Activated T-helper 2 cell treated with anti-CD3 and anti-CD28 coated beads, Interferon-gamma antibody, Interleukin-2, Interleukin-4, amounts not matched to agents 10 μg/mL and 5 μg/mL and 100 μg/mL, durations not matched to agents 14 hours and 24 hours and 36 hours (primary cell): ENCODE measurements at regions not wholly inside any gene's neighbourhood (a gene's known extent, or its start where the extent isn't known, plus 50 kb on each side); places are given as distances from the start of the nearest gene placed in this dataset.

Experiments used
- DNase-seq: peaks from one replicate; pipeline ENCODE4 v3.0.0; 2021; ENCODE audit warnings: low spot score
- H3K27ac Mint-ChIP-seq: one replicate; pipeline ENCODE4 v1.8.0; 2021; ENCODE audit warnings: mixed read lengths
- H3K27me3 Mint-ChIP-seq: one replicate; pipeline ENCODE4 v1.8.0; 2021; ENCODE audit warnings: low read depth, mixed read lengths
- H3K36me3 Mint-ChIP-seq: one replicate; pipeline ENCODE4 v1.8.0; 2021; ENCODE audit warnings: low read depth, mixed read lengths
- H3K4me1 Mint-ChIP-seq: one replicate; pipeline ENCODE4 v1.8.0; 2021; ENCODE audit warnings: low read depth, mixed read lengths
- H3K4me3 Mint-ChIP-seq: one replicate; pipeline ENCODE4 v1.8.0; 2021; ENCODE audit warnings: low read depth, mild to moderate bottlenecking, moderate library complexity, mixed read lengths
- H3K9me3 Mint-ChIP-seq: one replicate; pipeline ENCODE4 v1.8.0; 2021; ENCODE audit warnings: mixed read lengths
- intact Hi-C: fragments of 100-400 bp; cut with micrococcal nuclease; formaldehyde crosslinking; loops from one replicate; pipeline ENCODE4 v1.15.1; 2023

DNA sequence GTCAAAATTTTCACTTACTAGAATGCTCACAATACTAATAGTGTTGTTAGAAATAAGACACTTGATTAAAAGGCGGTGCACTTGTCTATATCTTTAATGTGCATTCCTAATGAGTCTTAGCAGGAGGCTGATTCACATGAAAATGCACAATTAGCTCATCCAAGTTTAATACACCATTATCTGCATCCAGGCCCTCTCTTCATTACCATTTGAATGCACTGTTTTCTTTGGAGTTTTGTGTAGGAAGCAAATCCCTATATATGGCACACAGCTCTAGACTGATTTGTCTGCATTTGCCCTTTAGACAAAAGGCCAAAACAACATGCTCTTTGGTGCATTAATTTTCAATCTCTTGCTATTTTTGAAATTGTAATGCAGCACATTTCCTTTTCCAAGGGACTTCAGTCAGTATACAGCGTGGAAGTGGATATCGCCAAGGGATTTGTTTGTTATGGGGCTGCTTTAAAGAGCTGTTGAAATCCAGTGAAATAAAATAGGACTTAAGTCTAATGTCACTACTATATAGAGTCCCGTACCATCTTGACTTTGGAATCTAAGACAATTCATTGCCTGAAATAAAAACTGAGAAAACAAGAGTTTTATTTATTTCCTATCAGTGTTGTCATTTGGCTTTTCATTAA is 257.6 kb upstream of the CPHXL start:
- H3K27me3 Mint-ChIP-seq, result no peaks in the 10 kb centered on the region
- intact Hi-C loops, result no loop called here
- H3K27ac Mint-ChIP-seq, result no peak overlapping the region
- H3K36me3 Mint-ChIP-seq, result no peaks in the 10 kb centered on the region
- no peaks in the 10 kb centered on the region for H3K4me1 Mint-ChIP-seq
- H3K4me3 Mint-ChIP-seq, result no peak overlapping the region
- peaks cover 14% of the 10 kb centered on the region for H3K9me3 Mint-ChIP-seq
- no peak for DNase-seq

GRCh38 chr16:75987323-75987722 is 261.0 kb upstream of the CPHXL start:
- intact Hi-C loops, result no loop called here

GRCh38 chr16:75996491-75996890 is 270.2 kb upstream of the CPHXL start:
- H3K27me3 Mint-ChIP-seq, result no peaks in the 10 kb centered on the region
- H3K4me1 Mint-ChIP-seq, result no peaks in the 10 kb centered on the region
- no peak overlapping the region for H3K27ac Mint-ChIP-seq
- intact Hi-C loops, result no loop called here
- H3K9me3 Mint-ChIP-seq, result peaks cover 29% of the 10 kb centered on the region
- no peak overlapping the region for H3K4me3 Mint-ChIP-seq
- H3K36me3 Mint-ChIP-seq, result no peaks in the 10 kb centered on the region
- DNase-seq, result no peak

More at GRCh38 chr16:75987323-75987722, 261.0 kb upstream of the CPHXL start:
- no peaks in the 10 kb centered on the region for H3K27me3 Mint-ChIP-seq
- H3K9me3 Mint-ChIP-seq, result peaks cover 14% of the 10 kb centered on the region
- no peak overlapping the region for H3K4me3 Mint-ChIP-seq
- DNase-seq, result no peak
- H3K4me1 Mint-ChIP-seq, result no peaks in the 10 kb centered on the region
- no peak overlapping the region for H3K27ac Mint-ChIP-seq
- H3K36me3 Mint-ChIP-seq, result no peaks in the 10 kb centered on the region

GRCh38 chr16:75997606-75998005 is 271.3 kb upstream of the CPHXL start:
- Mint-ChIP-seq H3K36me3 (no peaks in the 10 kb centered on the region), H3K4me1 (no peaks in the 10 kb centered on the region), H3K4me3 (no peak overlapping the region), H3K9me3 (peaks cover 32% of the 10 kb centered on the region), H3K27ac (no peak overlapping the region), H3K27me3 (no peaks in the 10 kb centered on the region)
- intact Hi-C loops, result no loop called here
- DNase-seq, result no peak

DNA sequence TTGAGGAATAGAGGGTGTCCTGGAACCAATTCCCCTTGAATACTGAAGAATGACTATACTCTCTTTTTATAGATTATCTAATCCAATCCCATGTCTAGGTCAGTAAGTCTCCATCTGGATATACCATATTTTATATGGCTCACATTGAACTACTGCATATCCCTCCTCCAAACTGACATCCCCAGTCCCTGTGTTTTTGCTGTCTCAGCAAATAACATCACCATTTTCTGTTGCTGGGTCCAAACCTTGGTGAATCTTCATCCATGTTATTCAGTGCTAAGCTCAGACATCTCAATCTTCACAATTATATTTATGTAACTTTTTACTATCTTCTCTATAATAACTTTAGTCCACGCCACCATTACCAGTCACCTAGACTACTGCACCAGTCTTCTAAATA is 269.6 kb upstream of the CNTNAP4 start:
- Mint-ChIP-seq H3K4me3 (no peak overlapping the region), H3K4me1 (no peaks in the 10 kb centered on the region), H3K27me3 (no peaks in the 10 kb centered on the region), H3K27ac (no peak overlapping the region), H3K36me3 (no peaks in the 10 kb centered on the region), H3K9me3 (peaks cover 4% of the 10 kb centered on the region)
- intact Hi-C loops, result no loop called here
- DNase-seq, result no peak

DNA sequence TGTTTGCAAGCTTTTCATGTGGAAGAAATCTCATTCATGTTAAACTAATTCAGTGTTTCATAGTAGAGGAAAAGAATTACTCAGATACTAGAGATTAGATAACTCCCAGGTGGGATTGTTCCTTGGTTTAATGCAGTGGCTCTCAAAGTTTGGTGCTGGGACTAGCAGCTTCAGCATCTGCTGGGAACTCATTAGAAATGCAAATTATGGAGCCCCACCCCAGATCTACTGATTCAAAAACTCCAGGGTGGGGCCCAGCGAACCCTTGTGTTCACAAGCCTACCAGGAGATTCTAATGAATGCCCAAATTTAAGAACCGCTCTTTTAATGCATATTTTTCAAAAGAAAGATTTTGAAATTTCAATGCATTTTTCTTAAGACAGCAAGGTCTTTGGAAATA is 253.4 kb upstream of the CNTNAP4 start:
- Mint-ChIP-seq H3K27ac (no peak overlapping the region), H3K4me3 (no peak overlapping the region), H3K9me3 (no peaks in the 10 kb centered on the region), H3K4me1 (no peaks in the 10 kb centered on the region), H3K36me3 (no peaks in the 10 kb centered on the region), H3K27me3 (no peaks in the 10 kb centered on the region)
- intact Hi-C loops, result no loop called here
- no peak for DNase-seq

- no peak overlapping the region for H3K4me3 Mint-ChIP-seq
- no peaks in the 10 kb centered on the region for H3K4me1 Mint-ChIP-seq
- peaks cover 27% of the 10 kb centered on the region for H3K9me3 Mint-ChIP-seq
- no peaks in the 10 kb centered on the region for H3K27me3 Mint-ChIP-seq
- no peak overlapping the region for H3K27ac Mint-ChIP-seq
- no peak for DNase-seq
- H3K36me3 Mint-ChIP-seq, result no peaks in the 10 kb centered on the region
- intact Hi-C loops, result no loop called here
Observed at GRCh38 chr16:76035689-76036088, 241.5 kb upstream of the CNTNAP4 start.

- peaks cover 23% of the 10 kb centered on the region for H3K9me3 Mint-ChIP-seq
- H3K4me1 Mint-ChIP-seq, result no peaks in the 10 kb centered on the region
- H3K36me3 Mint-ChIP-seq, result no peaks in the 10 kb centered on the region
- no peak for DNase-seq
- no peaks in the 10 kb centered on the region for H3K27me3 Mint-ChIP-seq
- intact Hi-C loops, result no loop called here
- no peak overlapping the region for H3K27ac Mint-ChIP-seq
- no peak overlapping the region for H3K4me3 Mint-ChIP-seq
Observed at GRCh38 chr16:76038097-76038496, 239.1 kb upstream of the CNTNAP4 start.

DNA sequence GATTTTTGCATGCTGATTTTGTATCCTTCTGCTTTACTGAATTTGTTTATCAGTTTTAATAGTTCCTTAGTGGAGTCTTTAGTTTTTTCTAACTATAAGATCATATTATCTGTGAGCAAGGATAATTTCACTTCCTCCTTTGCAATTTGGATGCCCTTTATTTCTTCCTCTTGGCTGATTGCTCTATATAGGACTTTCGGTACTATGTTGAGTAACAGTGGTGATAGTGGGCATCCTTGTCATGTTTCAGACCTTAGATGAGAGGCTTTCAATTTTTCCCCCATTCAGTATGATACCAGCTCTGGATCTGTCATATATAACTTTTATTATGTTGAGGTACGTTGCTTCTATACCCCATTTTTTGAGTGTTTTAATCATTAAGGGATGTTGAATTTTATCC is 224.5 kb upstream of the CNTNAP4 start:
- H3K4me3 Mint-ChIP-seq, result no peak overlapping the region
- no peak overlapping the region for H3K27ac Mint-ChIP-seq
- intact Hi-C loops, result no loop called here
- no peaks in the 10 kb centered on the region for H3K4me1 Mint-ChIP-seq
- H3K36me3 Mint-ChIP-seq, result no peaks in the 10 kb centered on the region
- no peaks in the 10 kb centered on the region for H3K27me3 Mint-ChIP-seq
- DNase-seq, result no peak
- peaks cover 33% of the 10 kb centered on the region for H3K9me3 Mint-ChIP-seq

- Mint-ChIP-seq H3K36me3 (no peaks in the 10 kb centered on the region), H3K4me3 (no peak overlapping the region), H3K4me1 (no peaks in the 10 kb centered on the region), H3K9me3 (peaks cover 8% of the 10 kb centered on the region), H3K27me3 (no peaks in the 10 kb centered on the region), H3K27ac (no peak overlapping the region)
- intact Hi-C loops, result no loop called here
- DNase-seq, result no peak
Observed at GRCh38 chr16:76059186-76059585, 218.0 kb upstream of the CNTNAP4 start.

DNA sequence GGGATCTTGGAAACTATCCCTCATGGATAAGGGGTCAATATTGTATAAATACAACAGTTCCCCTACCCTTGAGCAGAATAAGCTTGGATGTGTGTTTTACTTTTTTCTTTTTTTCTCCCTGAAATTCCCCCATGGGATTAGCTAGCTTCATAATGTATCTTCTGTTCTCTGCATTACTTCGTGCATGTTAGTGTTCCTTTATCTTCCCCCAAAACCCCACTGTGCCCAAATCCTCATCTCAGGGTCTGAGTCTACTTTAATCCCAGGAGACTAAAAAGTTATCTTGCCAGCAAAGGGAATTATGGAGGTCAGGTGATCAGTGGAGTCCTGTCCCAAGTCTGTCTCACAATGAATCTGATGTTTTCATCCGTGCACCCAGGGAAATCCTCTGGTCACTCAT is 217.5 kb upstream of the CNTNAP4 start:
- no peaks in the 10 kb centered on the region for H3K27me3 Mint-ChIP-seq
- H3K27ac Mint-ChIP-seq, result no peak overlapping the region
- H3K4me1 Mint-ChIP-seq, result no peaks in the 10 kb centered on the region
- H3K9me3 Mint-ChIP-seq, result peaks cover 3% of the 10 kb centered on the region
- intact Hi-C loops, result no loop called here
- H3K4me3 Mint-ChIP-seq, result no peak overlapping the region
- no peak for DNase-seq
- H3K36me3 Mint-ChIP-seq, result no peaks in the 10 kb centered on the region

- intact Hi-C loops, result no loop called here
- DNase-seq, result no peak
- no peak overlapping the region for H3K27ac Mint-ChIP-seq
Observed at GRCh38 chr16:76071690-76072089, 205.5 kb upstream of the CNTNAP4 start.

GRCh38 chr16:76081967-76082366 is 195.2 kb upstream of the CNTNAP4 start:
- intact Hi-C loops, result no loop called here
- H3K27ac Mint-ChIP-seq, result no peak overlapping the region

More at GRCh38 chr16:76071690-76072089, 205.5 kb upstream of the CNTNAP4 start:
- no peaks in the 10 kb centered on the region for H3K9me3 Mint-ChIP-seq
- no peak overlapping the region for H3K4me3 Mint-ChIP-seq
- H3K4me1 Mint-ChIP-seq, result no peaks in the 10 kb centered on the region
- no peaks in the 10 kb centered on the region for H3K27me3 Mint-ChIP-seq
- H3K36me3 Mint-ChIP-seq, result no peaks in the 10 kb centered on the region

GRCh38 chr16:76106647-76107046 is 170.6 kb upstream of the CNTNAP4 start:
- Mint-ChIP-seq H3K27ac (no peak overlapping the region), H3K36me3 (no peaks in the 10 kb centered on the region), H3K4me3 (no peak overlapping the region), H3K4me1 (no peaks in the 10 kb centered on the region), H3K9me3 (peaks cover 19% of the 10 kb centered on the region), H3K27me3 (no peaks in the 10 kb centered on the region)
- intact Hi-C loops, result no loop called here
- no peak for DNase-seq

More at GRCh38 chr16:76081967-76082366, 195.2 kb upstream of the CNTNAP4 start:
- DNase-seq, result no peak
- no peaks in the 10 kb centered on the region for H3K4me1 Mint-ChIP-seq
- no peaks in the 10 kb centered on the region for H3K27me3 Mint-ChIP-seq
- H3K36me3 Mint-ChIP-seq, result no peaks in the 10 kb centered on the region
- peaks cover 4% of the 10 kb centered on the region for H3K9me3 Mint-ChIP-seq
- H3K4me3 Mint-ChIP-seq, result no peak overlapping the region
